AG04449 (cell line): ENCODE measurements at regions not wholly inside any gene's neighbourhood (a gene's known extent, or its start where the extent isn't known, plus 50 kb on each side); places are given as distances from the start of the nearest gene placed in this dataset.

Experiments used
- CTCF ChIA-PET: fragments of 350-600 bp; formaldehyde crosslinking; extraction: SDS; loops from one replicate; lab custom pipeline; 2021; ENCODE audit warnings: antibody characterized with exemption; lab: Yijun Ruan, JAX
- POLR2A ChIA-PET: fragments of 400-600, 350-600 bp; formaldehyde crosslinking; extraction: SDS; loops from one replicate; lab custom pipeline; 2020; ENCODE audit warnings: antibody characterized with exemption, inconsistent platforms; lab: Yijun Ruan, JAX
- DNase-seq: peaks from one replicate; pipeline ENCODE4 v3.0.0-alpha.2; 2010; ENCODE audit warnings: low read depth, low spot score
- H3K4me3 ChIP-seq: 2 replicates; pipeline ENCODE4 v1.5.1; 2011; ENCODE audit warnings: low read depth, mild to moderate bottlenecking, control low read depth, low read length
- TF ChIP-seq, protein P1 (sequence below): IDR thresholded peaks from one replicate; pipeline ENCODE4 v1.5.1; 2011; ENCODE audit warnings: mild to moderate bottlenecking, moderate library complexity, low read length, control low read depth, inconsistent platforms; ENCODE audit not compliant: insufficient read depth; ENCODE audit errors: missing control alignments

DNA sequence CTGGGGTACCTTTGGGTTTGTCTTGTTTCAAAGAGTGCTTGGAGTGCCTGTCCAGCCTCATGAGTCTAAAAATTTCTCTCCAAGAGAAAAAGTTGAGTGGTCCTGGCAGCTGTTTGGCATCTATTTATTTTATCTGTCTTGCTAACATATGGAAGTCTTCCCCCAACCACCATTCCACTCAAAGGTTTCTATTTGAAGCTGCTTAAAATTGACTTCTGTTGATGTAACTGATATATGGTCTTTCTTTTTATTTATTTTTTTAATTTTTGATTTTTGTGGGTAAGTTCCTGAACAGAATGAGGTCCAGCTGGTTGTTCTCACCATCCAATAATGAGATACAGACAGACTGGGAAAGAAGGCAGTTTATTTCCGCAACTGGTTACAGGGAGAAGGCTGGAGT lies 178.7 kb upstream of the SGCD start:
- TF ChIP-seq, protein P1, sequence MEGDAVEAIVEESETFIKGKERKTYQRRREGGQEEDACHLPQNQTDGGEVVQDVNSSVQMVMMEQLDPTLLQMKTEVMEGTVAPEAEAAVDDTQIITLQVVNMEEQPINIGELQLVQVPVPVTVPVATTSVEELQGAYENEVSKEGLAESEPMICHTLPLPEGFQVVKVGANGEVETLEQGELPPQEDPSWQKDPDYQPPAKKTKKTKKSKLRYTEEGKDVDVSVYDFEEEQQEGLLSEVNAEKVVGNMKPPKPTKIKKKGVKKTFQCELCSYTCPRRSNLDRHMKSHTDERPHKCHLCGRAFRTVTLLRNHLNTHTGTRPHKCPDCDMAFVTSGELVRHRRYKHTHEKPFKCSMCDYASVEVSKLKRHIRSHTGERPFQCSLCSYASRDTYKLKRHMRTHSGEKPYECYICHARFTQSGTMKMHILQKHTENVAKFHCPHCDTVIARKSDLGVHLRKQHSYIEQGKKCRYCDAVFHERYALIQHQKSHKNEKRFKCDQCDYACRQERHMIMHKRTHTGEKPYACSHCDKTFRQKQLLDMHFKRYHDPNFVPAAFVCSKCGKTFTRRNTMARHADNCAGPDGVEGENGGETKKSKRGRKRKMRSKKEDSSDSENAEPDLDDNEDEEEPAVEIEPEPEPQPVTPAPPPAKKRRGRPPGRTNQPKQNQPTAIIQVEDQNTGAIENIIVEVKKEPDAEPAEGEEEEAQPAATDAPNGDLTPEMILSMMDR = no peak
- no peak overlapping the region for H3K4me3 ChIP-seq
- POLR2A ChIA-PET = no interaction called here
- DNase-seq = no peak
- CTCF ChIA-PET = interaction anchor here (1.0 kb wide), 1 partner anchor 13 kb away, joined by 3 read pairs; no protein-coding TSS in a partner anchor

DNA sequence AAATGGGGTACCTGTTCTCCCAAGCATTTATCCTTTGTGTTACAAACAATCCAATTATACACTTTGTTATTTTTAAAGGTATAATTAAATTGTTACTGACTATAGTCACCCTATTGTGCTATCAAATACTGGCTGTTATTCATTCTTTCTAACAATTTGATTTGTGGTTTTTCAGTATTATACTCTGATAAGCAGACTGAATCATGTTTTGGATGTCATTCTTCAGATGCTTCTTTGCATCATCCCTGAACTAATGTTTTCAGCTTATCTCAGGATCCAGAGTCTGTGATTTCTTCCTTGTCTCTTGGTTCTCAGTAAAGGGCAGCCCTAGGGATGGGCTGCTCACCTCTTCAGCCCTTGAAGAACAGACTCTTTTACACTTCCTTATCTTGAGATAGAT lies 177.8 kb upstream of the SGCD start:
- no peak overlapping the region for H3K4me3 ChIP-seq
- no peak for DNase-seq
- TF ChIP-seq, protein P1 = no peak
- CTCF ChIA-PET = interaction anchor here (0.8 to 1.3 kb wide), 2 partner anchors 16 to 37 kb away, joined by 3 read pairs; no protein-coding TSS in a partner anchor
- POLR2A ChIA-PET = interaction anchor here (1.0 kb wide), 1 partner anchor 15 kb away, joined by 3 read pairs; no protein-coding TSS in a partner anchor

DNA sequence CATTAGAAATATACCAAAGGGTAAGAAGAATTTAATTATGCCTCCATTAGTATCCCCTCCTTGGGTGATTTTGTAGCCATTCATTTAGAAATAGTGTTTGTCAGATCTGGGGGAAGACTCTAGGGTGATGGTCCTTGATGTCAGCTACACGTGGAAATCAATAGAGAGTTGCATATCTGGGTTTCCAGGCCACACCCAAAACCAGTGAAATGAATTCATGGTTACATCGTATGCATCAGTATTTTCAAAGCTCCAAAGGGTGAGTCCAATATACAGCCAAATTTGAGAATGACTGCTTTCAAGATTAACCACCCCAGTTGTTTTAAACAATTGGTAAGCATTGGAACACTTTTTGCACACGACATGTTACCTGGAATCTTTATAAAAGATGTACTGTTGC lies 173.4 kb upstream of the SGCD start:
- no peak overlapping the region for H3K4me3 ChIP-seq
- DNase-seq = no peak
- POLR2A ChIA-PET = no interaction called here
- TF ChIP-seq, protein P1 = no peak
- CTCF ChIA-PET = no interaction called here

DNA sequence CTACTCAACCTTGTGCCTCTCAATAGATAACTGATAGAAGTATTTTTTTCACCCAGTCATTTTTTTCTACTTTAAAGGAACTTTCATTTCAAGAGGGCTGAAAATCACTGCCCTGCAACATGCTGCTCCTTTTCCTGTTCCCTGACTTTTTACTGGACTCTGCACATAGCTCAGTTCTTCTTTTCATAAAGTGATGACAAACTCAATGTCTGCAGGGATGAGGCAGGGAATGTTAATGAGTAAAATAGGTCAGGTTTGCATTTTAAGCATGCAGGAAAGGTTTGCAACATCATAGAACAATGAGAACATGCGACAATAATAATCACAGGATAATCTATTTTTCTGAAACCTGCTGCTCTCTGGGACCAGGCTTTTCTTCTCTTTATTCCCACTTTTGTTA lies 172.2 kb upstream of the SGCD start:
- H3K4me3 ChIP-seq = no peak overlapping the region
- POLR2A ChIA-PET = no interaction called here
- no peak for DNase-seq
- CTCF ChIA-PET = no interaction called here
- TF ChIP-seq, protein P1 = no peak

DNA sequence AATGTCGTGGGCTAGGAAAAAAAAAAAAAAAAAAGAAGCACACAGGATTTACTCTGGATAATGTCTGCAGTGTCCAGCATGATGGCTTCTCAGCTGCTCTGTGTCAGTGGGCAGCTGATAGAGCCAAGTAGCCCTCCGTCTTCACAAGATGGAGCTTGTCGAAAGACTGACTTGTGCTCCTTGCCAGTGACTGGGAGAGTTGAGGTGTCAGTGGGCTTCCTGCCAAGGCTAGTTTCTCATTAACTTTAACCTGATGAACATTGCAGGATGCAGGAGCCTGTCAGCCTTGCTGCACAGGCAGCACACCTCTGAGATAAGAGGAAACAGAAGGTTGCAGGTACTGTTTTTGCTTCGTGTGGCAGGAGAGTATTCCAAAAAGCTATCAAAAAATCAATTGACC lies 171.4 kb upstream of the SGCD start:
- no peak for DNase-seq
- CTCF ChIA-PET = no interaction called here
- POLR2A ChIA-PET = no interaction called here
- no peak overlapping the region for H3K4me3 ChIP-seq
- TF ChIP-seq, protein P1 = no peak

DNA sequence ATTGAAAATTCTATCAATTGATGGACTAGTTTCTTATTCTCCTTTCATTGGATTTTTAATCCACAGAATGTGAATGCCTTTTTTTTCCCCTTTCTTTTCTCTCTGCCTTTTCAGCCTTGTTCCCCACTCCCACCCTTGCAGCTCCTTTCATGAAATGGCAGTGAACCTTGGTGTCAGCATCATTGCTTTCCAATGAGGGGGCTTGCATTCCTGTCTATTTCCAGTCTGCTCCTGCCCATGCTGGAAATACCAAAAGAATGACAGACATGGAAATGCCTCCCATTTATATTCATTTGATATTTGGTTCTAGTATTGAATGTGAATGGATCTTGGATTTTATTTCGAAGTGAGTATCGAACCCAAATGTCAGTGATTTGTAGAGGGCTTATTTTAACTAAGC lies 162.7 kb upstream of the SGCD start:
- no peak overlapping the region for H3K4me3 ChIP-seq
- DNase-seq = no peak
- POLR2A ChIA-PET = interaction anchor here (0.6 to 1.0 kb wide), 2 partner anchors 15 to 165 kb away, joined by 3 read pairs; no protein-coding TSS in a partner anchor
- CTCF ChIA-PET = interaction anchor here (1.1 kb wide), 1 partner anchor 15 kb away, joined by 3 read pairs; no protein-coding TSS in a partner anchor
- TF ChIP-seq, protein P1 = no peak
